ENCODE measurements at regions not wholly inside any gene's neighbourhood (a gene's known extent, or its start where the extent isn't known, plus 50 kb on each side); places are given as distances from the start of the nearest gene placed in this dataset.
"Not testable (repeated sequence)": the region's sequence is repeated elsewhere in the genome, so short reads cannot be mapped to it uniquely, and the experiment has no call there.

- no peak for DNase-seq (ENCODE audit: low read depth)
Observed at GRCh38 chr5:82956600-82956999, 120.6 kb downstream of the TMEM167A start.

GRCh38 chr5:82952326-82952725 lies 124.9 kb downstream of the TMEM167A start:
- DNase-seq (ENCODE audit: low read depth) = no peak

- DNase-seq (ENCODE audit: low read depth) = not testable (repeated sequence)
Observed at GRCh38 chr5:82944267-82944666, 132.9 kb downstream of the TMEM167A start.

- no peak for DNase-seq (ENCODE audit: low read depth)
Observed at GRCh38 chr5:82942083-82942881, 134.9 kb downstream of the TMEM167A start.

- no peak for DNase-seq (ENCODE audit: low read depth)
Observed at GRCh38 chr5:82938901-82939725, 138.1 kb downstream of the TMEM167A start.

GRCh38 chr5:82932473-82933220 lies 144.5 kb downstream of the TMEM167A start:
- DNase-seq (ENCODE audit: low read depth) = not testable (repeated sequence)

GRCh38 chr5:82931110-82931509 lies 146.1 kb downstream of the TMEM167A start:
- no peak for DNase-seq (ENCODE audit: low read depth)

GRCh38 chr5:82925061-82925411 lies 152.2 kb downstream of the TMEM167A start:
- DNase-seq (ENCODE audit: low read depth) = no peak

GRCh38 chr5:82924226-82925060 lies 152.8 kb downstream of the TMEM167A start:
- no peak for DNase-seq (ENCODE audit: low read depth)

- no peak for DNase-seq (ENCODE audit: low read depth)
Observed at GRCh38 chr5:82922086-82922734, 155.0 kb downstream of the TMEM167A start.

- DNase-seq (ENCODE audit: low read depth) = no peak
Observed at GRCh38 chr5:82918311-82919031, 158.7 kb downstream of the TMEM167A start.

GRCh38 chr5:82917584-82917983 lies 159.6 kb downstream of the TMEM167A start:
- DNase-seq (ENCODE audit: low read depth) = no peak

GRCh38 chr5:82913971-82914370 lies 163.2 kb downstream of the TMEM167A start:
- DNase-seq (ENCODE audit: low read depth) = no peak

- no peak for DNase-seq (ENCODE audit: low read depth)
Observed at GRCh38 chr5:82912462-82912861, 164.7 kb downstream of the TMEM167A start.

- no peak for DNase-seq (ENCODE audit: low read depth)
Observed at GRCh38 chr5:82911910-82912309, 165.3 kb downstream of the TMEM167A start.

GRCh38 chr5:82910905-82911304 lies 166.3 kb downstream of the TMEM167A start:
- no peak for DNase-seq (ENCODE audit: low read depth)

GRCh38 chr5:82910491-82910890 lies 166.7 kb downstream of the TMEM167A start:
- DNase-seq (ENCODE audit: low read depth) = no peak

- no peak for DNase-seq (ENCODE audit: low read depth)
Observed at GRCh38 chr5:82909771-82910170, 167.4 kb downstream of the TMEM167A start.

GRCh38 chr5:82905986-82906385 lies 171.2 kb downstream of the TMEM167A start:
- DNase-seq (ENCODE audit: low read depth) = no peak

GRCh38 chr5:82901281-82901888 lies 175.8 kb downstream of the TMEM167A start:
- DNase-seq (ENCODE audit: low read depth) = no peak
